ENCODE measurements at regions not wholly inside any gene's neighbourhood (a gene's known extent, or its start where the extent isn't known, plus 50 kb on each side); places are given as distances from the start of the nearest gene placed in this dataset.
"Not testable (repeated sequence)": the region's sequence is repeated elsewhere in the genome, so short reads cannot be mapped to it uniquely, and the experiment has no call there.

DNA sequence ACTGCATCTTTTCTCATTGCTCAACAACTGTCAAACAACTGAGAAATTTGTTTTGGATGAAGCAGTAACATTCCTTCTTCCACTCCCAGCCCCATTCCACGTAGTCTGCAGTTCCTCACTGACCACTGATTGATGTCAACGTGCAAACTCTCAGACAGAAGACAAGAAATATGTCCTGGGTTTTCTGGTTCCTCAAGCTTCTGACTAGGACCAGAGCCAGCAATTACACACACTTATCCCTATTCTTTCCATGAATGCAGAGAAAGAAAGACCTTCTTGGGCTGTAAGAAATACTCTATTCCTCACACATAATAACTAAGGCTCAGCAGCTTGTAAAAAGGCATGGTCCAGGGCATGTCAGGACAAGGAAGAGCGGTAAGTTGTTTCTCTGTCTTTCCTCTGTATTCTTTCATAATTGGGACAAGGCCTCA is 790.1 kb upstream of the SLC35B3 start:
- no peak overlapping the region for H3K4me3 ChIP-seq (ENCODE audit: low read depth, low read length)
- TF ChIP-seq, protein P1, sequence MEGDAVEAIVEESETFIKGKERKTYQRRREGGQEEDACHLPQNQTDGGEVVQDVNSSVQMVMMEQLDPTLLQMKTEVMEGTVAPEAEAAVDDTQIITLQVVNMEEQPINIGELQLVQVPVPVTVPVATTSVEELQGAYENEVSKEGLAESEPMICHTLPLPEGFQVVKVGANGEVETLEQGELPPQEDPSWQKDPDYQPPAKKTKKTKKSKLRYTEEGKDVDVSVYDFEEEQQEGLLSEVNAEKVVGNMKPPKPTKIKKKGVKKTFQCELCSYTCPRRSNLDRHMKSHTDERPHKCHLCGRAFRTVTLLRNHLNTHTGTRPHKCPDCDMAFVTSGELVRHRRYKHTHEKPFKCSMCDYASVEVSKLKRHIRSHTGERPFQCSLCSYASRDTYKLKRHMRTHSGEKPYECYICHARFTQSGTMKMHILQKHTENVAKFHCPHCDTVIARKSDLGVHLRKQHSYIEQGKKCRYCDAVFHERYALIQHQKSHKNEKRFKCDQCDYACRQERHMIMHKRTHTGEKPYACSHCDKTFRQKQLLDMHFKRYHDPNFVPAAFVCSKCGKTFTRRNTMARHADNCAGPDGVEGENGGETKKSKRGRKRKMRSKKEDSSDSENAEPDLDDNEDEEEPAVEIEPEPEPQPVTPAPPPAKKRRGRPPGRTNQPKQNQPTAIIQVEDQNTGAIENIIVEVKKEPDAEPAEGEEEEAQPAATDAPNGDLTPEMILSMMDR (IDR thresholded peaks at IDR 0.05; ENCODE audit: borderline replicate concordance, insufficient read depth, low read depth, low read length), result no peak

DNA sequence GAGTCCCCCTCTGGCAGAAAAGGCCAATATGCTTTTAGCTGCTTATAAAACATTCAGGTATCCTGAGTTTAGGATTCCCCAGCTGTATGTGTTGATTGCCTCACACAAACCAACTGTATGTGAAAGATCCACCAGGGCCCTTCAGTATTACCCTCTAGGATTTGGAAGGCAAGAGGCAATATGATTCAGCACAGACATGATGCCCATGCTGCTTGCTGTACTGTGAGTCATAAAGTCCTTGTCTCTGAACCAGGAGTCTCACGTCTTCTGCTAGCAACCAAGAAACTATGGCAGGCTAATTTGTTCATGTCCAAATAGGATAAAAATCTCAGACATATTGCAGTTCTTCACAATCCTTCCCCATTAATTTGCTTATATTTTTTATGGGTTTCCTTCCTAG is 789.2 kb upstream of the SLC35B3 start:
- TF ChIP-seq, protein P1 (IDR thresholded peaks at IDR 0.05; ENCODE audit: borderline replicate concordance, insufficient read depth, low read depth, low read length), result no peak
- H3K4me3 ChIP-seq (ENCODE audit: low read depth, low read length), result no peak overlapping the region

DNA sequence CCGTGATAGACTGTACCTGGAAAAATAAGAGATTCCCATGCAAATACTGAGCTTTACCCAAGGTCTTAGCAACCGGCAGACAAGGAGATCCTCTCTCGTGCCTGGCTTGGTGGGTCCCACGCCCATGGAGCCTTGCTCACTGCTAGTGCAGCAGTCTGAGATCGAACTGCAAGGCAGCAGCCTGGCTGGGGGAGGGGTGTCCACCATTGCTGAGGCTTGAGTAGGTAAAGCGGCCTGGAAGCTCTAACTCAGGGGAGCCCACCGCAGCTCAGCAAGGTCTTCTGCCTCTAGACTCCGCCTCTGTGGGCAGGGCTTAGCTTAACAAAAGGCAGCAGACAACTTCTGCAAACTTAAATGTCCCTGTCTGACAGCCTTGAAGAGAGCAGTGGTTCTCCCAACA is 778.4 kb upstream of the SLC35B3 start:
- H3K4me3 ChIP-seq (ENCODE audit: low read depth, low read length), result not testable (repeated sequence)

DNA sequence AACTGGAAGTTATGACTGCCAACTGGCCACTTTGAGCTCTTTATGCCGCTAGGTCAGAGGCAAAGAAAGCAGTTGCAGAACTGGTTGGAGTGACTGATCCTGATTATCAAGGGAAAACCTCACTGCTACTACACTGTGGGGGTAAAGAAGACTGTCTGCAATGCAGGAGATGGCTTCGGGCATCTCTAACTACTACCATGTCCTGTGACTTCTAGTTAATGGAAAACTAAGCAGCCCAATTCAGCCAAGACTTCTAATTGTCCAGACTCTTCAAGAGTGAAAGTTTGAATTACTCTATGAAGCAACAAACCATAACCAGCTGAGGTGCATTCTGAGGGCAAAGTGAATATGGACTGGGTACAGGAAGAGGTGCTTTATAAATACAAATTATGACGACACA is 773.6 kb upstream of the SLC35B3 start:
- no peak overlapping the region for H3K4me3 ChIP-seq (ENCODE audit: low read depth, low read length)
- TF ChIP-seq, protein P1 (IDR thresholded peaks at IDR 0.05; ENCODE audit: borderline replicate concordance, insufficient read depth, low read depth, low read length), result no peak

DNA sequence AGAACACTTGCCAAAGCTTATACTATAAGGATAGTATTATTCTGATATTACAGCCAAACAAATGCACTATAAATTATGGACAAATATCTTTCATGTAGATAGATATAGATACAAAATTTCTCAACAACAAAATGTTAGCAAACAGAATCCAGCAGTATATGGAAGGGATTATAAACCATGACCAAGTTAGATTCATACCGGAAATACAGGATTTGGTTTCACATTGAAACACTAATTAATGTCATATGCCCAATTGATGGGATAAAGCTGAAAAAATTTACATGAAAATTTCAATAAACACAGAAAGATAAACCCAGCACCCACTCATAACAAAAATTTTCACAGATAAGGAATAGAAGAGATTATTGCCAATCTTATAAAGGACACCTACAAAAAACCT is 770.3 kb upstream of the SLC35B3 start:
- TF ChIP-seq, protein P1 (IDR thresholded peaks at IDR 0.05; ENCODE audit: borderline replicate concordance, insufficient read depth, low read depth, low read length), result no peak
- no peak overlapping the region for H3K4me3 ChIP-seq (ENCODE audit: low read depth, low read length)

DNA sequence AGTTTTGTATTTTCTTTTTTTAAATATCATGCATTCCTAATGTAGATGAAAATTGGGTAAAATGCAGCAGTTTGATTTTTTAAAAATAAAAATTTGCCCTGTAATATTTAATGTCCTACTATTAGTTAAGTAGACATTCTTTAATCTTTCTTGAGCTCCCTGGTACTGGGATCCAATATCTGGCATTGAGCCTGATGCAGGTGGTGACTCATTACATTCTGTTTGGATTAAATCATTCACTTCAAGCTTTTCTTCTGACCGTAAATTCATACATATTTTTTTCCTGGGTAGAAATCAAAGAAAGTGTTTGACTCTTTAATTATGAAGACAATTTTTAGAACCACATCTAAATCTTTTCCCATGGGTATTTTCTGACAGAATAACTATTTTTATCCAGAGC is 768.8 kb upstream of the SLC35B3 start:
- H3K4me3 ChIP-seq (ENCODE audit: low read depth, low read length), result no peak overlapping the region
- TF ChIP-seq, protein P1 (IDR thresholded peaks at IDR 0.05; ENCODE audit: borderline replicate concordance, insufficient read depth, low read depth, low read length), result no peak

DNA sequence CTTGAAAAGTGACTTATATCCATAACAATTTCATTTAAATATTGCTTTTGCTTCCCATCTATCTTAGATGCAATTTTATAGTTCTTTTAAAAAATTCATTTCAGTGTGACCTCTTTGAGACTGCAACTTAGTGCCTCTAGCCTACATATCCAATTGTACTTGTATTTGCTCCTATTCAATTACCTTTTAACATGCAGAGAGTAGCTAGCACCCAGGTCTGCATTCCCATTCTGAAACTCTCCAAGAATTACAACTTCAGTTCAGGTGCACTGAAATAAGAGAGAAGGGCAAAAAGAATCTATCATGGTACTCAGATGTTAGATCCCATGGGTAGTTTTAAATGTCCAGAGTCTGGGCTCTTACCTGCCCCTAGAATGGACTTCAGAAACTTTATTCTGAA is 765.4 kb upstream of the SLC35B3 start:
- TF ChIP-seq, protein P1 (IDR thresholded peaks at IDR 0.05; ENCODE audit: borderline replicate concordance, insufficient read depth, low read depth, low read length), result no peak
- no peak overlapping the region for H3K4me3 ChIP-seq (ENCODE audit: low read depth, low read length)

DNA sequence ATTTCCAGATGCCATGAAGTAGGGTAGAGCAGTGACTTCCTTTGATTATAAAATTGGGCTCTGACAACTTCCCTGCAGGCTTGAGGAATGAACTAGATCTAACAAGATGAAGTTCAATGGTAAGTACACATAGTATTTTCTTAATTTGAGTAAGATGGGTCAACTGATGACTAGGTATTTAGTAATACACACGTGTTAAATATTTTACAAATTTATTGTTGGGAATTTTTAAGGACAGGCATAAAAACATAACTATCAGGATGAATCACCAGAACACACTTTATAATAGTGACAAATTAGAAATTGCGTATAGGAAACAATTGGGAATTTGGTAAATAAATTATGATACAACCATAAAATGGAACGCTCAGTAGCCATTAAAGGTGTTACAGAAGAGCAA is 762.4 kb upstream of the SLC35B3 start:
- TF ChIP-seq, protein P1 (IDR thresholded peaks at IDR 0.05; ENCODE audit: borderline replicate concordance, insufficient read depth, low read depth, low read length), result no peak
- H3K4me3 ChIP-seq (ENCODE audit: low read depth, low read length), result no peak overlapping the region
